ENCODE measurements at regions not wholly inside any gene's neighbourhood (a gene's known extent, or its start where the extent isn't known, plus 50 kb on each side); places are given as distances from the start of the nearest gene placed in this dataset.

DNA sequence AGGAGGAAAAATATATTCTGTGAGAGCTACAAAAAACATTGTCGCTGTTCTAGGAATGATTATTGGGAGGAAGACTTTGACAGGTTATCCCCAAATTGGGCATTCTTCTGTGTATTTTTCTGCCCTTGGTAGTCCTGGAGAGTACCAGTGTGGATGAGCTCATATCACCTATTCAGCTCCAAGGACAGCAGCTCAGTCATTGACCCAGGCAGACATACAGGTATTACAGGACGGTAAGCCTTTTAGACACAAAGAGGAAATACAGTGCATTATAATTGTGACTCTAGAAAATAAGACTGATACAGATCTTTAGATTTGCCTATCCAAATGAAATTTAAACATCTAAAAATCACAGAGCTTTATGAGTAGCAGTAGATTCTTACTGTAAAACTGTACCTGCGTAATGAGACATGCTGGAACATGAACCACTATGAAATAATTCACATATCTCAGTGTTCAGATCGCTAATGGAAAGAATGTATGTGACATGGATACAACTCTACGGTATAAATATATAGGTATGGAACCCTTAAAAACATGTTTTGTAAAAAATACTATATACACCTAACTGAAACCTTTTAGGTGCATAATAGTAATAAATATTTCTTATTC is 56.0 kb downstream of the PLK2 start:
- DNase-seq = no peak

DNA sequence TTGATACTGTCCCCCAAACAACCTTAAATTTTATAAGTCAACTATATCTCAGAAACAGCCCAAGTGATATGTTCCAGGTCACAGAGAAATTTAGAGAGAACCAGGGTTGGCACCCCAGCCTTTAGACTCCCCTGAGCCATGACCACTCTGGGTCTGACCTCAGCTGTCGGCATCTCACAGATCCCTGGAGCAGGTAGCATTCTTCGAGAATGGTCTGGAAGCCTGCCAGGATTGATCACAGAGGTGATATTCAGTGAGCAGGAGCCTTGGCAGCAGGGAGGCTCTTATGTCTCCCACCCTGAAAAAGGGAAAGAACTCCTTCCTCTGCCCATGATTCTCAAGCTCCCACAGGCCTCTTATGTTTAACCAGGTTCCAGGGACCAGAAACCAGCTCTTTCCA is 58.2 kb downstream of the PLK2 start:
- no peak for DNase-seq

DNA sequence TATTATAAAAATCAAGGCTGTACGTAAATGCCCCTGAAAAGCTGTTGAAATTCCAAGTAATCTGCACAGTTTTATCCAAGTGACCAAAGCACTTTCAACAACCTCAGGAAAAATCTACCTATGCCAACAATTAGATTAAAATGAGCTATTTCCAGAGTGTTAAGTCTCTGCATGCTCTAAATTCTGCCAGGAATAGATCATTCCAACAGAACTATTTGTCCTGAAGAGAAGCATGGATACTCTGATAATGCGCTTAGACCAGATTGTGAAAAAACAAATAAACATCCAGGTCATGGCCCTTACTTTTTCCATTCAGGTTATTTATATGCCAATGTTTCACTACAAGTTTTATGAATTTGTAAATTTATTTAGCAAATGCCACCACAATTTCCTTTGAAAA is 59.1 kb downstream of the PLK2 start:
- no peak for DNase-seq

DNA sequence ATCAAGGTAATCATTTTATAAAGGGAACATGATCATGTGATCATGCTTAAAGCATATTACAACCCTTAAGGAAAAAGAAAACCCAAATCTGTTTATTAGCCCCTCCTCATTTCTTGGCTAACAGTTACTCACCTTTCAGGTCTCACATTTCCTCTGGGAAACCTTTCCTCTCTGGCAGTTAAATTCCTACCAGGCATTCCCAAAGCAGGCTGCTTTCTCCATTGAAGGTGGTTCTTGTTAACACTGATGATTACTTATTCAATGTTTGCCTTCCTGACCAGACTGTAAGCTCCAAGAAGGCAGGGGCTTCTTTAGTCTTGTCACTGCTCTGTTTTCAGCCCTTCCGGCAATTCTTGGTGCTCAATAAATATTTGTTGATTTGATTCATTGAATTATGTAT is 59.9 kb downstream of the PLK2 start:
- DNase-seq = no peak

DNA sequence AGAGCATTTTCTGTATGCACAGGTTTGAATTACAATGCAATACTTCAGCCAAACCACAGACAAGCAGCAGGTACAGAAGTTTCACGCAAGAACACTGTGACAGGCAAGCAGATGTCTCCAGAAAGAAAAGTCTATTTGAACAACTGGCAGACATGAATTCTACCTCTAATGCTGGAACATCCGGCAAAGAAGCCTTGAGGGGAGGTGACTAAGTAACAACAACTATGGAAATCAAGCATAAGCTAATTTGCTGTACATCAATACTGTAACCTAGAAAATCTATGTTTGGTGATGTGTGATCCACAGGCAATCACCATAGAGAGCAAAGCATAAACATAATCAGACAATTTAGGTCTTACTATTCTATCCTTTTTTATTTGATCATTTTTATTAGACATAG is 65.5 kb downstream of the PLK2 start:
- no peak for DNase-seq

DNA sequence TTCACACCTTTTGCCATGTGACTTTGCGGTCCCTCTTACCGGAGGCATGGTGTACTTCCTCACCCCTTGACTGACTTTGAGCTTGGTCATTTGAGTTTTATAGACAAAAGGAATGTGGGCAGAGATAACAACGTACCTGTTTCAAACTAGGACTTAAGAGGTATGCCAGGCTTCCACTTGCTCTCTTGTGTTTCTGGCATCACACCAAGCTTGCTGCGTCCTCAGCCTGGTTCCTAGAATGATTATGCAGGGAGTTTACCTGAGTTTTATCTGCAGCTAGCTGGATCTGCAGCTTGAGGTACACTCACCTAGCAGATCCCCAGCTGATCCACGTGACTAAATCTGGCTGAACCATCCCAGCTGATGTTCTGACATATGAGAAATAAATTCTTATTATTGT is 66.2 kb downstream of the PLK2 start:
- DNase-seq = no peak

DNA sequence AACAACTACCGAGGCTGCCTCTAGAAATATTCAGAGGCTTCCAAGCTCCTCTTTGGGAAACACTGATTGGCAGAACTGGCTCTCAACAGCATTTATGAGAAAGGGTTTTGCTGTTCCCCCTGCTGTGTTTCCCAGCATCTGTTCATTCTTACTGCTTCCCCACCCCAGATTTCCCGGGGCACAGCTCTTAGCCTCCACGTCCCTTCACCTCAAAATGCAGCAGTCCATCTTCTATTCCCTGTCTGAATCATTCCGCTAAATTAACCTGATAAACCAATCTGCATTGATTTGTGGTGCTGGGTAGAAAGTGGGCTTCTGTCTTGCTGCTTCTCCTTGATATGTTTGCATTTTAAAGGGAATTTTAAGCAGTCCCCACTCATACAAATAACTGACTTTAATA is 67.4 kb downstream of the PLK2 start:
- no peak for DNase-seq

DNA sequence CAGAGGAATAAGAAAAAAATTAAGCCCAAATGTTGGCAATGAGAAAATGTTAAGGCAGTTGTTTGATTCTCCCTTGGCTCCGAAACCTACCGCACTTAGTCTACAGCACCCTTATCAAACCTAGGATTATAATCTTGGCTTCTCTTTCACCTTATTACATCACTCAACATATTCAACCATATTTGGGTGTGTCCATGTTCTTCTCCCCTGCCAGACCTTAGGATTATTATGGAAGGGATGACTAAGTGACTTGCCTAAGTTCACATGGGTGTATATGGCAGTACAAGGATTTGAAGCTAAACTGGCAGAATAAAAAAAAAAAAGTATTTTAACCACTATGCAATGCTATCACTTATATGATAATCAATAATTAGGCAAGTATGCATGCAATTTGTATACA is 76.4 kb downstream of the PLK2 start:
- no peak for DNase-seq

DNA sequence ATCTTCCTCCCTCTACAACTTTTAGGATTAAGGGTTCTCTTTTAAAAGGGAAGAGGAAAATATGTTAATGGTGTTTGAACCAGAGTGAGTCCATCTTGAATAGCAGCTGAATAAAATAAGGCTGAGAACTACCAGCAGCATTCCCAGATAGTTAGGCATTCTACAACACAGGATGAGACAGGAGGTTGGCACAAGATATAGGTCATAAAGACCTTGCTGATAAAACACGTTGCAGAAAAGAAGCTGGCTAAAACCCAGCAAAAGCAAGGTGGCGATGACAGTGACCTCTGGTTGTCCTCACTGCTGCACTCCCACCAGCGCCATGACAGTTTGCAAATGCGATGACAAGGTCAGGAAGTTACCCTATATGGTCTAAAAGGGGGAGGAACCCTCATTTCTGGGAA is 77.8 kb downstream of the PLK2 start:
- no peak for DNase-seq

DNA sequence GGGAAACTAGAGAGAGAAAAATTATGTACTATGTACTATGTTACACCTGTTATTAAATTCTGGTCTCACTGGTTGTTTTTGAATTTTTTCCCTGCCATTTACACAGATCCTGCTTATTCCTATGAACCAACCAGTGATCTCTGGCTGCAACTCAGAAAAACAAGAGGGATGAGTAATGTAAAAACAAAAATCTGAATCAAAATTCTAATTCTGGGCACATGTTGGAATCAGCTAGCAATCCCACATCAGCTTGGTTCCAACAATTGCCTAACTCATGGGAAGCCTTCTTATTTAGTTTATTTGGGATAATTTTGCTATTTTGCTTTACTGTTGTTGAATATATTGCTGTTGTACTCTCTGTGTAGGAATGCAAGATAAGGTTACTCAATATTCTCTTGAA is 78.3 kb downstream of the PLK2 start:
- DNase-seq = no peak

DNA sequence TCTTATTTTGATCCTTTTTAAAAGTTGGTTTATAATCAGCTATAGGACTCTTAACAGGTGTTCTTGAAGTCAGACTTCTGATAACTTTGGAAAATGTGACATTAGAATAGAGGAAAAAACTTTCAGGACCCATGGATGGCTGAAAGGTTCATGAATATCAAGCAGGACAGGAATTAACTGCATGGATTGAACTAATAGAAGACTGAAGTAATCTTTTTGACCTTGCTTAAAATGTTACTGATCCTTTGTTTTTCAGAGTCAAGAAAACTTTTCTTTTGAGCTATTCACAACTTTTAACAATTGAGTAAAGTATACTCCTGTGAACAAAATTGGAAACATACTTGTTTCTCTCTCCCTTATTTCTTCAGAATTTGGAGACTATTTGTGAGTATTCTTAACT is 79.2 kb downstream of the PLK2 start:
- no peak for DNase-seq

DNA sequence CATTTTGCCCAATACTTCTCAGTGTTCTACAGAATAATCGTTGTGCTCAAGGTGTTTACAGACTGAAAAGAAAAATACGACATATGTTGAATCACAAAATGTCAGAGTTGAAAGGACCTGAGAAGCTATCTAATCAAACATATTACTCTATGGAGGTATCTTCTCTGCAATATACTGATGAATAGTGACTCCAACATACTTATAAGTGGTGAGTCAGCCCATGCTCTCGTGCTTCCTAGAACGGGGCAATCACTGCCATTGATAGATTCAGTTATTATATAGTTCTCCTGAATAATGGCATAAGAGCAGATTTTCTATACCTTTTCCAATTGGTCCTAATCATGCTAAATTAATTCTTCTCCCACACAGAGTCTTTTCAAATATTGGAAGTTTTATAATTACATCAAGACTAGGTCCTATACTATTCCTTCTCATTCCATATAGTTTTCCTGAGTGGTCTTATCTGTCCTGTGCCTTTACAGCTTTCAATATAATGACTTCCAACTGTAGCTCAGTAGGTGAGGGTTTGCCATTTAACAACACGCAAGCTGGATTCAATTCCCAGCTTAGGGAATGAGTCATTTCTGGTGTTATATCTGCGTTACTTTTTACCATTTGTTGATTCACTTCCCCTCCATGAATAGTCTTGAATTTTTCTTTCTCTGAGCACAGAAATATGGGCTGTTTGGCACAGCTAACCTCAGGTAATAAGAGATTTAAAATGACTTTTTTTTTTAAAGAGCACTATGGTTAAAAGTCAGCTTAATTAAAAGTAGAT is 81.1 kb downstream of the PLK2 start:
- DNase-seq = no peak

DNA sequence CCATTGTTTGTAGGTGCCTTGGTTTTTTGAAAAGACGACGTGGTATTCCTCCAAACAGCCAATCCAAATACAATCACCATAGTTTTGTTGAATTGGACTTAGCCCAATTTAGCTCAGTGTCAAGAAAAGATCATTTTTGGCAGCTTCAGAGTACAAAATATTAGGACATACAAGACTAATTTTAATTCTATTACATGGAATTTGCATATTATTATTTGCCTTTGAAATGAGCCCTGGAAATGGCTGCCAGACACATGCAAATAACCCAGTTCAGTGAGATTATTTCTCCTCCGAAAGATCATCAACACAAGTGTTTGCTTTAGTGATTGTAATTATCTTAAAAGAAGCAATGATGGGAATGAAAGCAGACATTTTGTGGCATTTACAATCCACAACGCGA is 89.3 kb downstream of the PLK2 start:
- DNase-seq = no peak

DNA sequence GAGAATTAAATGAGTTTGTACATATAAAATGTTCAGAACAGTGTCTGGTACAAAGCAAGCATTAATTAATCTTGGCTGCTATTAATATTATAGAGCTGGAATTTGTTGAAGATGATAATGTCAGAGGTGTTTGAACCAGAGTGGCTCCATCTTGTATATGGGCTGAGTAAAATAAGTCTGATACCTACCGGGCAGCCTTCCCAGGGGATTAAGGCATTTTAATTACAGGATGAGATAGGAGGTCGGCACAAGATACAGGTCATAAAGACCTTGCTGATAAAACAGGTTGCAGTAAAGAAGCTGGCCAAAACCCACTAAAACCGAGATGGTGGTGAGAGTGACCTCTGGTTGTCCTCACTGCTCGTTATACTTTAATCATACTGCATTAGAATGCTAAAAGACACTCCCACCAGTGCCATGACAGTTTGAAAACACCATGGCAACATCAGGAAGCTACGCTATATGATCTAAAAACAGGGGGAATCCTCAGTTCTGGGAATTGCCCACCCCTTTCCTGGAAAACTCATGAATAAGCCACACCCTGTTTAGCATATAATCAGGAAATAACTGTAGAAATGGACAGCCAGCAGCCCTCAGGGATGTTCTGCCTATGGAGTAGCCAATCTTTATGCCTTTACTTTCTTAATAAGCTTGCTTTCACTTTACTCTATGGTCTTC is 90.2 kb downstream of the PLK2 start:
- no peak for DNase-seq

DNA sequence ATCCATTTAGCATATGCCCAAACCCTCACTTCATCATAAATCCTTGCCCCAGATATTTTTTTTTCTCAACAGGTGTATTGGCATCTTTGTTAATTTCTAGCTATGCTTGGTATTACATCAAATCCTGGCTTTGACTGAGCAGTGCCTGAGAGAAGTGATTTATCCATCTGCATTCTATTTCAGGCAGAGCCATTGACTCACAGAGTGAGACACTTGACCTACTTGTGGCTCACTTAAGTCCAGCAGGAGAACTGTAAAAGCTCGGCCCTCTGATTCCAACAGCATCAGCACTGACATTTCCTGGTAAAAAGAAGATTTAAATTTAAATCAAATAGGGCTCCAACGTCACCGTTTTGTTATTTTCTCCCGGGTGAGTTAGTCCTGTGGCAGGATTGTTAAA is 93.4 kb downstream of the PLK2 start:
- DNase-seq = no peak

DNA sequence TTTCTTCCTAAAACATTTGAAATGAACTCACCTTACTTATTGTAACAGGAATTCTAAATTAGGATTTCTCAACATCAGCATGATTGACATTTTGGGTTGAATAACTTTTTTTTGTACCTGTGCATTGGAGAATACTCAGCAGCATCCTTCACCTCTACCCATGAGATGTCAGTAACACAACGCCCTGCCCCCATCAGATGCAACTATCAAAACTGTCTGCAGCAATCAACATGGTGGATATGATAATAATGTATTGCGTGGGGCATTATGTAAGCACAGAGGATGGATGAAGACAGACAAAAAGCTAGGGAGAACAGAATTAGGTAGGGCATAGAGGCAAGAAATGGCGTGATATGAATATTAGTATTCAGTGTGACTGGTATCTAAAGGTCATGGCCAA is 94.1 kb downstream of the PLK2 start:
- DNase-seq = no peak

DNA sequence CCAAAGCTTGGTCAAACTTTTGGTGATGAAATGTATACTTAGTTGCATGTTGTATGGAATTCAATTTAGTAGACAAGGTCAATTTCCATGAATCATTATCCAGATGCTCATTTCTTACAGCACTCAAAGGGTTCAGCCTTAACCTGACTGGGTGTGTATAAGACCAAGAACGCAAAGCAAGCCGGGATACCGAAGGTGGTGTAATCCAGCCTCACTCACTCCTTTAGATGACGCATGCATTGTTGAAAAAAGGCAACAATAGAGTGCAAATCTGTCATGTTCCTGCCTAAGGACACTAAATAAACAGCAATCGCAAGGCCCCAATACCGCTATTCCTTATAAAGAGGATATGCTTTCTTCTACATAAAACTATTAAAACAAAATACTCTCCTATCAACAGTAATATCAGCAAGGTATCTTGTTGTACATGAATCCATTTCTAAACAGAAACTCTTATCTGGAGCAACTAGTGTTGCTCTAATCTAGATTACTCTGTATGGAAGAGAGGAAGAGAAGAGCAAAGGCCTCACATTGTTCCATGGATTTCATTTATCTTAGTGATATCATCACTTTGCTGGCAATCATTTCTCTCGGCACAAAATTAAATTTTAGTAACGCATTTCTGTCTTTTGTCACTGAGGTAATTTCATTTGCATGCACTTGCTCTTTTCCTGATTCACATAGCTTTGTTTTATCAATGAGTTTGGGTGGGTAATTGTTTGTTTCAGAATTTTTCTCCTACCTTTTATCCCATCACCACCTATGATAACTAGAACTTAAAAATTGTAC is 96.2 kb downstream of the PLK2 start:
- no peak for DNase-seq

DNA sequence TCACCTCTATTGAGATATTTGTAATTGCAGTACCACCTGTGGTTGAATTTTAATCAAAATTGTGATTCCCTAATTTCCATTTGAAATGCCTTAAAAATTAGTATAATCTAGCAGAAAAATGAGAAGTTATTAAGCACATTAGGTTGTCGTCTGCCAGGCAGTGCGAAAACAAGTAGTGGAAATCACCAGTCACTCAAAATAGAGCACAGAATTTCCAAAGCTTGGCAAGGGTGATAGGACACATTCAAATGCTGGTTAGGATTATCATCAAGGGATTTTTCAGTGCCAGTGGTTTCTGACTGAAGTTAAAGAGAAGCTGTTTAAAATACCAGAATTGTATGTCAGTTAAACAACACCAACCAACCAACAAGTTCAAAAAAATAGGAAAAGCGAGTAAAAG is 97.8 kb downstream of the PLK2 start:
- DNase-seq = no peak

DNA sequence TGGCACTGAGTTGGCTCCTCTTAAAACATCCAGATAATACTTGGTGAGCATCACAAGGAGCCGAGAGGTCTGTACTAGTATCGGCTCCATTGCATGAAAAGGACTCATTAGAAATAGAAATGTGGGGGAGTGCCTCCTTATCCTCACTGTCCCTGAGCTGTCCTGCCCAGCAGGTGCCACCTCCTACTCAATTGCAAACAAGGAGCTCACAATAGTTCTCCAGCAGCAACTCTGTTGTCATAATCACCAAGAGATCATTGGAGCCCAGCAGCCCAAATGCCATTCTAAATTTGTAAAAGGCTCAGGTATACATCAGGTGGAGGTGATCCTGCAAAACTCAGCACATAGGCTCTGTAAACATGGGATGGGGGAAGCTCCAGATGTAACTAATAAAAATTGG is 99.1 kb downstream of the PLK2 start:
- DNase-seq = no peak

DNA sequence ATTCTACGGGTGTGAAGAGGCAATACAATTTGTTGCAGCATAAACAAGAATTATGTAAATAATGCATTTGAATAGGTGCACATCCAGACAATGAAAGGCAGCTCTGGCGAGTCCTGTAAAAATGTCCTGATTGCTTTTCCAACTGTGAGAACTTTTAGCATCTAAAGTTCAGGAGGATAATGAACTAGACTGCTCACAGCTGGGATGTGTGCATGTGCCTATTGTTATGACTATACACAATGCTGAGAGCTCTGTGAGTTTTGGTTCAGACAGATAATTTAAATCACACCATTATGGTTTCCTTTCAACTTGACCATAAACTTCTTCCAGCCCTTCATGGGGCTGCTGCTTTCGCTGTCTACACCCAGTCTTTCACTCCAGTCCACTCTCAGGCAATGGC is 99.9 kb downstream of the PLK2 start:
- DNase-seq = no peak

DNA sequence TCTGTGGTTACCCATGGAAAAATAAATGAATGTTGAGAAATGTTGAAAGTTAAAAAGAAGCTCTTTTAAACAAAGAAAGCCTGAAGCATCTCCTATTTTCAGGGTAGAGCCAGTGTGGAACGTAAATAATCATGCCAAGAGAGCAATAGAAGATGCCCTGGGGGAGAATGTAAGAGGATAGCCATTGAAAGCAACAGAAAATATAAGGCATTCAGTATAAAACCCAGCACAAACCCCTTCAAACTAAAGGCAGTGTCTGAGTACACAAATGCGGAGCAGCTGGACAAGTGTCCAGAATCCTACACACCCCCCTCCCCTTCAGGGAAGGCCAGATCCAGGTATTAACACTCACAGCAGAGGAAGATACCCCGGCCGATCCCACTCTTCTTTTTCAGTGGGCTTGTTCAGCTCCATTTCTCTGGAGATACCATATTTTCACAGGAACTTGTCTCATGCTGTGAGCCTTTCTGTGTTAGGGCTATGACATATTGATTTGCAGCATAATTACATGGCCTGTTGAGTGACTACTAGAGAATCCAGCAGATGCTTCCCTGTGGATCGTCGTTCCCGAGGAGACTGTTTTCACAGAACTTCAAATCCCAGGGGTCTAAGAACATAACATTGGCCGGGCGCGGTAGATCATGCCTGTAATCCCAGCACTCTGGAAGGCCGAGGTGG is 101.2 kb downstream of the PLK2 start:
- DNase-seq = no peak

DNA sequence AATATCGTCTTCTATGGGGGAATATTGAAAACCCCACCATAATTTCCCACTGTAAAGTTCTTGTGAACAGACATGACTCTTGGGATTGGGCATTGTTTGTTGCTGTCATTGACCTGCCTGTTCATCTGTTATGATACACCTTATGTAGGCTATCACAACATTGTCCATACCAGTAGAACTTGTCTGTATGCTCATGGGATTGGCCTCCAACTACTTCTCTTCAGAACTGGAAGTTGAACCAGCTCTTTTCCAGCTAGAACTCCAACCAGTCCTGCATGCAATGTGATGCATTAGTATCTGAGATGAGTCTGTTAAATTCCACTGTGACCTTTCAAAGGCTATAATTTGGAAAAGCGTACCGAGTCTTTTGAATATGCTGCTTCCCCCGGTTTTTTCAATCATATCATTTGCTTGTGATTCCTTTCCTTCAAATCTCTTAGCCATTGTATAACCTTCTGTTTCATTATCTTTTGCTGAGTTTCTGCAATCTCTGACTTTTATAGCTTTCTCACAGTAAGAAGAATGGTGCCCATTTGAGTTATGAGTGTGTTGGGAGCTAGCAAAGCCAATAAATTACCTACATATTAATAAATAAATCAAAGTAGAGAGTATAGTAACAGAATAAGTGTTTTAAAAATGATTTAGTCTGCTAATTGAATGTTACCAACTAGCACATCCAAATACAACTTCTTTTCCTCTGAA is 101.9 kb downstream of the PLK2 start:
- no peak for DNase-seq
